ENCODE measurements at regions not wholly inside any gene's neighbourhood (a gene's known extent, or its start where the extent isn't known, plus 50 kb on each side); places are given as distances from the start of the nearest gene placed in this dataset.
"Not testable (repeated sequence)": the region's sequence is repeated elsewhere in the genome, so short reads cannot be mapped to it uniquely, and the experiment has no call there.

DNA sequence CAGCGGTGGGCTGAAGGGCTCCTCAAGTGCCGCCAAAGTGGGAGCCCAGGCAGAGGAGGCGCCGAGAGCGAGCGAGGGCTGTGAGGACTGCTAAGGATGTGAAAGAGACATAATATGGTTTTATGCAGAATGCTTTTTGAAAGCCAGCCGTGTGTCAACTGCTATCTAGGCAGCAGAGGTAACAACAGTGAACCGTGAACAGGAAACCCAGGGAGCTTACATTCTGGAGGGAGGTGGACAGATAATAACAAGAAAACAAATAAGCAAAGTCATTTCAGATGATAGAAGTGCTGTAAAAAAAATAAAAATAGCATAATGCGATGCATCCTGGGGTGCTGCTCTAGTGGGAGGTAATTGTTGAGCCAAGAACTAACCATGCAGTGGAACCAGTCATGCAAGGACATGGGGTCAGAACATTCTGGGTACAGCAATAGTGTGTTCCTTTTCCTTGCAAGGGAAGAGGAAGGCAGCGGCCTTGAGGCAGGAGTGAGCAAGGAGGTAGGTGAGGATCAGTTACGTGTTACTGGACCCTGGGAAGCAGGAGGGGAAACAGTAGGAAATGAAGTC, 134.4 kb upstream of the TMEM170B start:
- no peak for DNase-seq

- DNase-seq, result not testable (repeated sequence)
Measured at GRCh38 chr6:11402581-11402980, 135.0 kb upstream of the TMEM170B start.

DNA sequence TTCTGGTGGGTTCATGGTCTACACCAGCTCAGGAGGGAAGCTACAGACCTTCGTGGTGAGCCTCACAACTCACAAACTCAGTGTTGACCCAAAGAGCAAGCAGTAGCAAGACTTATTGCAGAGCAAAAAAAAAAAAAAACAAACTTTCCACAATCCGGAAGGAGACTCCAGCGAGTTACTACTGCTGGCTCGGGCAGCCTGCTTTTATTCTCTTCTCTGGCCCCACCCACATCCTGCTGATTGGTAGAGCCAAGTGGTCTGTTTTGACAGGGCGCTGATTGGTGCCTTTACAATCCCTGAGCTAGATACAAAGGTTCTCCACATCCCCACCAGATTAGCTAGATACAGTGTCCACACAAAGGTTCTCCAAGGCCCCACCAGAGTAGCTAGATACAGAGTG, 135.6 kb upstream of the TMEM170B start:
- DNase-seq, result not testable (repeated sequence)

DNA sequence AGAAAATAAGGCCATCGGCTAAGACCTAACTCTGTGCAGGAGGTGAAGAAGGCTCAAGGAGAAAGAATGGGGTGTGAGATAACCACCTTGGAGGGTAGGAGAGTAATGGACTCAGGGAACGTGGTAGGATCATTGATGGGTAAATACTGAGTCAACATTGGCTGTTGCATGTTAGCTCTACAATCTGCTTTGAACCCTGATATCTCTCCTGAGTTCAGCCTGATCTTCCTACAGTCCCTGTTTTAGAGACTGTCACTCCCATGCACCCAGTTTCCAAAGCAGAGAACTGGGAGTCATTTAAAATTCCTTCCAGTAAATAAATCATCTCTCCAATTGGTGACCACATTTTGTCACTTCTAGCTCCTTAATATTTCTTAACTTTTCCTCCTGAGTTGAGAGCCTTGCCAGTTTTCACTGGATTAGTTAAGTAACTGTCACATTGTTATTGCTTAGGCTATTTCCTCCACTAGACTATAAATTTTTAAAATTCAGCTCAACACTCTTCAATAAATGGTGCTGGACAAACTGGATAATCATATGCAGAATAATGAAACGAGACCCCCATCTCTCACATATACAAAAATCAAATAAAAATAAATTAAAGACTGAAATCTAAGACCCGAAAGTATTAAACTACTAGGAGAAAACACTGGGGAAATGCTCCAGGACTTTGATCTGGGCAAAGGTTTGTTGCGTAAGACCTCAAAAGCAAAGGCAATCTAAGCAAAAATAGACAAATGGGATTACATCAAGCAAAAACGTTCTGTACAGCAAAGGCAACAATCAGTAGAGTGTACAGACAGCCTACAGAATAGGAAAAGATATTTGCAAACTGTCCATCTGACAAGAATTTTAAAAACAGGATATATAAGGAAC, 138.9 kb upstream of the TMEM170B start:
- no peak for DNase-seq

DNA sequence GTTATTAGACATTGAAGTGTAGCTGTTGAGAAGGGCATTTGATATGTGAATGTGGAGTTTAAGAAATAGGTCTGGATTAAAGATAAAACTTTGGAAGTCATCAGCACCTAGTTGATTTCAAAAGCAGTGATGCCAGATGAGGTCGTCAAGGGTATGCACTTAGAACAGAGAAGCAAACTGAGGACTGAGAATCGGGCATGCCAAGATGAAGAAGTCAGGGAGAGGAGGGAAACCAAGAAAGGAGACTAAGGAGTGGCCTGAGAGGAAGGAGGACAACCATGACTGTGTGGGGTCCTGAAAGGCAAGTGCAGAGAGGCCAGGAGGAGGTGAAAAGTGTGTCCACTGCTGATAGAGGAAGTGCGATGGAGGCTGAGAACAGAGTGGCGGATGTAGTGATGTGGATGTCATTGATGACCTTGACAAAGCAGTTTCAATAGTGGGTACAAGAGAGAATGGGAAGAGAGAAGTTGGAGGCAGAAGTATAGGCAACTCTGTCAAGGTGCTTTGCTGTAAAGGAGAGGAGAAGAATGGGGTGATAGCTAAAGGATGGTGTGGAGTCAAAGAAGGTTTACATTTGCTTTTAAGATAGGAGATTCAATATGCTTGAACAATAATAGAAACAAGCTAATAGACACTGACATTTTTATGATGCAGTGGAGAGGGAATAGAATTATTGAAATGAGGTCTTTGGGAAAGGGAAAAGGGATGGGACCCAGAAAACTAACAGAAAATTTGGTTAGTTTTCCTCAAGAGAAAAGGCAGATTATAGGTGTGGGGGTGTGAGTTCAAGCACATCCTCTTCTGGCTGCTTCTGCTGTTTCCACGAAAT, 139.7 kb upstream of the TMEM170B start:
- DNase-seq, result no peak

DNA sequence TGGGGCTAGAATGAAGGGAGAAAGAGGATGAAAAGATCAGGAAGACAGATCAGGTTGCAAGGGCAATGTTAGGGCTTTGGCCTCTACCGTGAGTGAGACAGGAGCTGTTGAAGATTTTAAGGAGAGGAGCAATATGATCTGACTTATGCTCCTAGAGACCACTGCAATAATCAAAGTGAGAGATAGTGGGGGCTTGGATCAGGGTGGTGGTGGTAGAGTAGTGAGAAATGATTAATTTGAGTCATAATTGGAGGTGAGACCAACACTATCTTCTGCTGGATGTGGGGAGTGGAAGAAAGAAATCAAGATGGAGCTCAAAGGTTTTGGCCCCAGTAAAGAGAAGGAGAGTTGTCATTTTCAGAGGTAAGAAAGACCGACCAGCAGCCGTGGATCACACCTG, 140.7 kb upstream of the TMEM170B start:
- DNase-seq, result no peak

DNA sequence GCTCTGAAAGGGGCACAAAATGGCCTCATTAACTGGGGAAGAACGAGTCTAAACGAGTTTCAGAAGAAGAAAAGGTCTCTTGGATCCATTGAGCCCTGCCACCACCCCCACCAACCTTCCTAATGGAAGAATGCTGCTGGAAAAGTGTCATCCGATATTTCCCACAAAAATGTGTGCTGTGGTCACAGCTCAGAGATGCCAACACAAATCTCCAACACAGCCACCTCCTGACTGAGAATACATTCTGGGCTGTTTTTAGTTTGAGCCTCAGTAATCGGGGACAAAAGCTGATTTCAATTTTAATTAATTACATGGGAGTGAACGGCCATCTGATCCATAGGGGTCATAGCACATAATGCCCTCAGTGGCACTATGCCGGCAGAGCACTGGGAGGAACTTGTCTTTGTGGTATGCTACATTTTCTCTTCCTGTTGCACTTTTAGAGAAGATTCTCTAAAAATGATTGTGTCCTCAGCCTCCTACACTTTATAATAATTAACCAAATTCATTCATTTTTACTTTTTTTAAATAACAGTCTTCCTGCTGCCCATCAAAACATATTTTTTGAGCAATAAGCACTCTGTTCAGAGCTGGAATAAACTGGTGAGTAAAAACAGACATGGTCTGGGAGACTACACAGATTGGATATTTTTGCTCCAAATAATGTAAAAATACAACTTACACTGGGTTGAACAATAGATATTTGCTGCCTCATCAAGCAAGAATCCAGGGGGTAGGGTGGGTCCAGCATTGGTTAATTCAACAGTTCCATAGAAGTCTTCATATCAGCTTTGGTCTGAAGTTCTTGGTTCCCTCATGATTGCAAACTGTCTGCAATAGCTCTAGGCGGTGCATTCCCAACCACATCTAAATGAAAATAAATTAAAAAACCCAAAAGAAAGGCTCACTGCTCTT, 143.6 kb upstream of the TMEM170B start:
- no peak for DNase-seq

DNA sequence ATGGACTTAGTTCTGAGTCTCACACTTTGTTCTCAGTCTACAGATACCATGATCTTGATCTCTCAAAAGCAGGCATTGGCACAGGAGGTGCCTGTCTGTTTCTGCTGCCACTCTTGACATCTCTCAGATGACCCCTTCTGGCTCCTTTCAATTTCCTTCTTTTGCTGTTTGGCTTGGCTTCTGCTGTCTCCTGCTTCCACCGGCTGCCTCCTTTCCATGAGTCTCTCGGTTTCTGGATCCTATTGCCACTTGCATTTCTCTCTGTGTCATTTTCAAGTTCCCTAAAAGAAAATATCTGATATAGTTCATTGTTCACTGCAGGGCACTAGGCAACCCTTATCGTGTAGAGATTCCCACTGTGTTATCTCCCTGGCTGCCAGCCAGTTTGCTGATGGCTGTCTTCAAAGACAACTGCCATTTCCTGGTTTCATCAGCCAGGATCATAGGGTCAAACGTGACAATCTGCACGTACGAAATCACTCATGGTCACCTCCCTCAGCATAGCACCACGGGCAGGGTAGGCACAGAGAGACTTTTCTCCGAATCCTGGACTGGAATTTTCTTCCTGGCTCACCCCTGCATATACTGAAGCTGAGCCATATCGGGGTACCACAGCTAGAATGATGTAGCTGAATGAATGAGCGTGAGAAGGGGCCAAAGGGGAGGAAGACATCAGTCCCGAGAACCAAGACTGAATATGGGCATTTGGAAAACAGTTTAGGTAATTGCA, 144.6 kb upstream of the TMEM170B start:
- DNase-seq, result no peak

DNA sequence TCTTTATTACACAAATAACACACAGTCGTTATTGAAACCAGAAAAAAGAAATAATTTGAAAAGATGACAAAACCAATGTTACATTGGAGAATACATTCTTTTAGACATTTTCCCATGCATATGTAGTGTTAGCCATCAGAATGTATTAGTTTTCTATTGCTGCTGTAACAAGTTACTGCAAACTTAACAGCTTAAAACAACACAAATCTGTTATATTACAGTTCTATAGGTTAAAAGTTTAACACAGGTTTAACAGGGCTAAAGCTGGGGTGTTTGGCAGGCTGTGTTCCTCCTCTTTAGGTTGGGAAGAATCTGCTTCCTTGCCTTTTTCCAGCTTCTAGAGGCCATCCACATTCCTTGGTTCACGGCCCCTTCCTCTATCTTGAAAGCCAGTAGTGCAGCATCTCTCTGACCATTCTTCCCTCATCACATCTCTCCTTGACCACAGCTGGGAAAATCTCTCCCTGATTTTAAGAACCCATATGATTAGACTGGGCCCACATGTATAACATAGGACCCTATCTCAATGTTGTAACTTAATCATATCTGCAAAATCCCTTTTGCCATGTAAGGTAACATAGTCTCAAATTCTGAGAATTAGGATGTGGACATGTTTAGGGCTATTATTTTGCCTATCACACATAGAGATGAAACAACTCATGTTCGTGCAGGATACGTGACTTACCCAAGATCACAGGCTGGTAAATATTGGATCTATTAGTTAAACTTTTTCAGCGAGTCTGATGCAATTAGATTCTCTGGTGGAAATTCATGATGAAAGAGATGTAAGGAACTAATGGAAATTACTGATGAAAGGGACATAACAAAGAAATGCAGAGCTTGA, 145.4 kb upstream of the TMEM170B start:
- DNase-seq, result no peak

GRCh38 chr6:11389977-11390376, 147.6 kb upstream of the TMEM170B start:
- no peak for DNase-seq

DNA sequence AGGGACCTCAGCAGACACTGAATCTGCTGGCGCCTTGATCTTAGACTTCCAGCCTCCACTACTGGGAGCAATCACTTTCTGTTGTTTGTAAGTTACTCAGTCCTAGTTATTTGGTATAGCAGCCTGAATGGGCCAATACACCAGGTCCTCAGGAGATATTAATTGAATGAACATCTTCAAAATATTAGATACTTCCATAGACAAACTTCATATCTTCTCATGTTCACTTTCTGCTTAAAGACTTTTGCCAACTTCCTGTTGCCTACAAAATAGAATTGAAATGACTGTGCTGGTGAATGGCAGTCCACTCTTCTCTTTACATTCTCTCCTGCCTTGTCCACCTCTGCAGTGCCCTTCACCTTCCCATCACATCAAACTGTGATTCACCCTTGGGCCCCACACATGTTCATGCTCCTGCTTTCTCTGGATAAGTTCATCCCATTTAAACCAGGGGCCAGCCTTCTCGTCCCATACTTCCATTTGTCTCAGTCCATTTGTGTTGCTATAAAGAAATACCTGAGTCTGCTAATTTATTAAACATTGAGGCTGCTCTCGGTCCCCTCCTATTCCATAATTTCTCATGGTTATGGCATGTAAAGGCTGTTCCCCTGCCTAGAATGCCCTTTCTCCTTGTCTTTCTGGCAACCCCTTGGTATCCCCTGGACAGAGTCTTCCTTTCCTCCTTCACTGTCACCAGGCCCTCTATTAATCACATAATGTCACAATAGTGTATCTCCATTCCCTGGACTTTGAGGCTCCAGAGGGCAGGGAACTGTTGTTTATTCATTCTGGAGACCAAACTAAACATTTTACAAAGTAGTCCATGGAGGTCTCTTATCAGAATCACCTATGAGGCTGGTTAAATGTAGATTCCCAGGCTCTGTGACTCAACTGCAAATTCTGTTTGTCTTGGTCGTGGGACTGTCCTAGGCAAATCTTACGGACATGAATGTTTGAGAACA, 148.3 kb upstream of the TMEM170B start:
- no peak for DNase-seq

DNA sequence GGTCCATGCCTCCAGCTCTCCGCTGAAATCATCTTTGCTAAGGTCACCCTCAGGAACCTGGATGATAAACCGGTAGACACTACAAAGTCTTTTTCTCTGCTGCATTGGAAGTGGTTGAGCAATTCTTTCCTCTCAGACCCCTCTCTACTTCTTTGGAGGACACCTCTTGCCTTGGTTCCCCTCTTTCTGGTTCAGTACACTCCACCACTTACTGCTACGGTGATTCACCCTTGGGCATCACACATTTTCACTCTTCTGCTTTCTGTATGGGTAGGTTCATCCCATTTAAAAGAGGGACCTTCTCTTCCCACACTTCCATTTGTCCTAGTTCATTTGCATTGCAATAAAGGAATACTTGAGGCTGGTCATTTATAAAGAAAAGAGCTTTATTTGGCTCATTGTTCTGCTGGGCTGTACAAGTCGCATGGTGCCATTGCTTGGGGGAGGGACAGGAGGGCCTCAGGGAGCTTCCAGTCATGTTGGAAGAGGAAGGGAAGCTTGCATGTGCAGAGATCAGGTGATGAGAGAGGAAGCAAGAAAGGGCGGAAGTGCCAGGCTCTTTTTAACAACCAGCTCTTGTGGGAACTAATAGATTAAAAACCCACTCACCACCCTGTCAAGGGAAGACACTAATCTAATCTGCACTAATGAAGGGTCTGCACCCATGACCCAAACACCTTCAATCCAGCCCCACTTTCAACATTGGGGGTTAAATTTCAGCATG, 149.7 kb upstream of the TMEM170B start:
- no peak for DNase-seq

- DNase-seq, result no peak
Measured at GRCh38 chr6:11386726-11387125, 150.8 kb upstream of the TMEM170B start.

GRCh38 chr6:11386323-11386722, 151.2 kb upstream of the TMEM170B start:
- DNase-seq, result peak; percentile 32

DNA sequence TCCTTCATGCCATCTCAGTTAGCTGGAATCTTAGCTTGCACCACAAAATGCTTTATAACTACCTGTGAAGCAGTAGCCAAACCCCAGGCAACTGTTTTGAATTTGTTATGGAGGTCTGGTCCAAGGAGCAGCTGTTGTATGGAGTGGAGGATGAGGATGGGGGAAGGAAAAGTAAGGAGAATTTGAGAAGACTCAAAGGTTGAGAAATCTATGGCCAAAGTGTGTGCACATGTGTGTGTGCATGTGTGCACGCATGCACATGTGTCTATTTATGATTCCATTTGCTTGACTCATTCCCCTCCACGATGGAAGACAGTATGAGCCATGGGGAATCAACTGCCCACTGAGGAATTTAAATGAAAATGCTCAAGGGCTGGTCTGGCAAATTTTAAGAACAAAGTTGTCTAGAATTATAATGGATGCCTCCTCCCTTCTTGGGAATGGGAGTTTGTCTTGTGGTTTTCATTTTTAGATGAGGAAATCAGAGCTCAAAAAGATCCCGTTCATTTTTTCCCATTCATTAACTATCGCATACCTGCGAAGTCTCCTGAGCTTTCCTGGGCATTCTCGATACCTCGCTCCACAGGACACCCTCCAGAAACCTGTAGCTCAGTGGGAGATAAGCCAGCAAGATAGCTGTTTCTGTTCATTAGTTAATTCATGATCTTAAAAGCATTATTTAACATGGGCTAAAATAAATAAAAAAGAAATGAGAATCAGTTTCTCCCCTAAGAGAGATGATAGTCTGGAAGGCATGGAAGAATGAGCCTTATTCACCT, 152.3 kb upstream of the NEDD9 start:
- no peak for DNase-seq

DNA sequence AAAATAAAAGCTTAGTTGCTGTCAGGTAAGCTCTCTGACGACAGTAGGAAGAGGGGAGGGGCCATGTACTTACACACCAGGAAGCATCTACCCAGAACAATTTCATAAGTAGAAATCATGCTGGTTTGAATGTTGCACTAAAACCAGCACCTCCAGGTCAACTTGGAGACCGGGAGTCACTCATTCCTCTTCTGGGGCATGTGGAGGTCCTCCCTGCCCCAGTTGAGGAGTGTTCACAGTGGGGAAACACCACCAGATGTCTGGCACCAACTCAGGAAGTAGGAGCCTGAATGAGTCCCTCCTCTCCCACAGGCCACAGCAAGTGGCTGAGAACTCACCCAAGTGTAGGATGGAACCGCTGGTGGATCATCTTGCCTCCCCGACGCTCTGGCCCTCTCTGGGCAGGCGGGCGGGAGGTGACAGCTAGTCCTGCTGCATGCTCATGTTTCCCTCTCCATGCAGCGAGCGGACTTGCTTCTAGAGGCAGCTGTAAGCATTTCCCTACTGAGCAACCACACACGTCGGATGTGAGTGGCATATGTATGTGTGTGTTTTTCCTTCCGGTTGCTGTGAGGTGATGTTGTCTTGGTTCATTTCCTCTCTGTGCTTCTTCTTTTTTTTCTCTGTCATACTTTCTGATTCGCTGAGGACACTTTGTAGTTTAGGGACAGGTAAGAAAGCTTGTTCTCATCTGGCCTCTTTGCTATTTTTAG, 149.5 kb upstream of the NEDD9 start:
- peak; percentile 70 for DNase-seq

GRCh38 chr6:11380969-11381744, 148.7 kb upstream of the NEDD9 start:
- no peak for DNase-seq
